H1 (cell line): ENCODE measurements at regions not wholly inside any gene's neighbourhood (a gene's known extent, or its start where the extent isn't known, plus 50 kb on each side); places are given as distances from the start of the nearest gene placed in this dataset.

Experiments
- CHD7 ChIP-seq: fragments of 300-600 bp; sonication (generic); IDR thresholded peaks from 2 replicates; pipeline ENCODE4 v1.7.1; 2012; ENCODE audit warnings: low read length, moderate library complexity, mild to moderate bottlenecking, inconsistent platforms; ENCODE audit not compliant: insufficient replicate concordance
- SP4 ChIP-seq: IDR thresholded peaks from 2 replicates; pipeline ENCODE4 v1.6.1; 2012; ENCODE audit warnings: low read length, inconsistent platforms

- TF ChIP-seq CHD7 (no peak), SP4 (no peak)
Measured at GRCh38 chr12:24415934-24416333, 466.5 kb upstream of the SOX5 start (continued).
